HEK293 (cell line): ENCODE measurements at regions not wholly inside any gene's neighbourhood (a gene's known extent, or its start where the extent isn't known, plus 50 kb on each side); places are given as distances from the start of the nearest gene placed in this dataset.

Source experiments
- CTCF ChIA-PET: fragments of 350-600 bp; formaldehyde crosslinking; extraction: SDS; loops from one replicate; lab custom pipeline; 2021; ENCODE audit warnings: antibody characterized with exemption; lab: Yijun Ruan, JAX
- POLR2A ChIA-PET: fragments of 300-600 bp; formaldehyde crosslinking; extraction: SDS; loops from one replicate; lab custom pipeline; 2020; ENCODE audit warnings: antibody characterized with exemption, inconsistent platforms; lab: Yijun Ruan, JAX
- H3K27ac ChIP-seq: fragments of 200-500 bp; sonication (Bioruptor generic); 2 replicates; pipeline ENCODE4 v1.5.1; 2014; ENCODE audit warnings: low read depth, low read length, control low read depth, inconsistent platforms; ENCODE audit errors: extremely low read depth
- H3K36me3 ChIP-seq, 2 experiments: fragments of 200-500 bp in 1 of 2; sonication (Bioruptor generic) in 1 of 2; 1 replicate in 1 of 2; 2 replicates in 1 of 2; pipeline ENCODE4 v1.5.1; 2014 to 2017; ENCODE audit warnings: inconsistent platforms in 2 of 2, low read length in 2 of 2; ENCODE audit not compliant: control insufficient read depth in 2 of 2, insufficient read depth in 1 of 2
- H3K4me1 ChIP-seq: fragments of 200-500 bp; sonication (Bioruptor generic); 2 replicates; pipeline ENCODE4 v1.5.1; 2014; ENCODE audit warnings: mild to moderate bottlenecking, low read length, inconsistent platforms; ENCODE audit not compliant: control insufficient read depth, insufficient read depth
- H3K4me3 ChIP-seq: 2 replicates; pipeline ENCODE4 v1.5.1; 2011; ENCODE audit warnings: low read depth, mild to moderate bottlenecking, control low read depth, low read length, moderate library complexity
- H3K9me3 ChIP-seq: fragments of 200-500 bp; sonication (Bioruptor generic); 2 replicates; pipeline ENCODE4 v1.5.1; 2014; ENCODE audit warnings: low read depth, low read length, inconsistent platforms; ENCODE audit not compliant: control insufficient read depth, insufficient read depth
- MYNN ChIP-seq: fragments of 450-650 bp; formaldehyde crosslinking; IDR thresholded peaks from 2 replicates; pipeline ENCODE4 v1.5.1; 2016; ENCODE audit warnings: missing biosample characterization, missing genetic modification characterization, borderline replicate concordance
- REST ChIP-seq: fragments of 450-650 bp; formaldehyde crosslinking; IDR thresholded peaks from 2 replicates; pipeline ENCODE4 v1.5.1; 2016; ENCODE audit warnings: missing biosample characterization, missing genetic modification characterization
- ZBTB11 ChIP-seq: fragments of 450-650 bp; formaldehyde crosslinking; conservative IDR thresholded peaks from 2 replicates; pipeline ENCODE4 v1.5.1; 2016; ENCODE audit warnings: low read depth, missing biosample characterization, missing genetic modification characterization
- ZBTB48 ChIP-seq: fragments of 450-650 bp; formaldehyde crosslinking; IDR thresholded peaks from 2 replicates; pipeline ENCODE4 v1.5.1; 2016; ENCODE audit warnings: missing biosample characterization, missing genetic modification characterization
- ZBTB7A ChIP-seq: fragments of 450-650 bp; formaldehyde crosslinking; IDR thresholded peaks from 2 replicates; pipeline ENCODE4 v1.5.1; 2016; ENCODE audit warnings: low read depth, missing biosample characterization, missing genetic modification characterization
- ZFP37 ChIP-seq: fragments of 450-650 bp; formaldehyde crosslinking; IDR thresholded peaks from 2 replicates; pipeline ENCODE4 v1.5.1; 2016; ENCODE audit warnings: missing biosample characterization, missing genetic modification characterization
- ZNF10 ChIP-seq: fragments of 450-650 bp; formaldehyde crosslinking; IDR thresholded peaks from 2 replicates; pipeline ENCODE4 v1.5.1; 2017; ENCODE audit warnings: missing biosample characterization, missing genetic modification characterization
- ZNF132 ChIP-seq: fragments of 450-650 bp; formaldehyde crosslinking; IDR thresholded peaks from 2 replicates; pipeline ENCODE4 v1.5.1; 2017; ENCODE audit warnings: missing biosample characterization, missing genetic modification characterization, borderline replicate concordance
- ZNF248 ChIP-seq: fragments of 450-650 bp; formaldehyde crosslinking; IDR thresholded peaks from 2 replicates; pipeline ENCODE4 v1.5.1; 2017; ENCODE audit warnings: missing biosample characterization, missing genetic modification characterization
- ZNF404 ChIP-seq: fragments of 450-650 bp; formaldehyde crosslinking; IDR thresholded peaks from 2 replicates; pipeline ENCODE4 v1.5.1; 2017; ENCODE audit warnings: missing biosample characterization, missing genetic modification characterization
- ZNF416 ChIP-seq: fragments of 450-650 bp; formaldehyde crosslinking; IDR thresholded peaks from 2 replicates; pipeline ENCODE4 v1.5.1; 2016; ENCODE audit warnings: missing biosample characterization, missing genetic modification characterization
- ZNF449 ChIP-seq: fragments of 450-650 bp; formaldehyde crosslinking; IDR thresholded peaks from 2 replicates; pipeline ENCODE4 v1.5.1; 2017; ENCODE audit warnings: missing biosample characterization, mild to moderate bottlenecking, missing genetic modification characterization, moderate library complexity
- ZNF473 ChIP-seq: fragments of 450-650 bp; formaldehyde crosslinking; IDR thresholded peaks from 2 replicates; pipeline ENCODE4 v1.5.1; 2017; ENCODE audit warnings: missing biosample characterization, missing genetic modification characterization
- ZNF530 ChIP-seq: fragments of 450-650 bp; formaldehyde crosslinking; IDR thresholded peaks from 2 replicates; pipeline ENCODE4 v1.5.1; 2016; ENCODE audit warnings: low read depth, missing biosample characterization, missing genetic modification characterization
- ZNF560 ChIP-seq: fragments of 450-650 bp; formaldehyde crosslinking; IDR thresholded peaks from 2 replicates; pipeline ENCODE4 v1.5.1; 2017; ENCODE audit warnings: missing biosample characterization, missing genetic modification characterization, borderline replicate concordance
- ZNF777 ChIP-seq: fragments of 450-650 bp; formaldehyde crosslinking; IDR thresholded peaks from 2 replicates; pipeline ENCODE4 v1.5.1; 2017; ENCODE audit warnings: missing biosample characterization, missing genetic modification characterization, borderline replicate concordance
- ZNF830 ChIP-seq: fragments of 450-650 bp; IDR thresholded peaks from 2 replicates; pipeline ENCODE4 v1.5.0; 2018; ENCODE audit warnings: missing biosample characterization, missing genetic modification characterization, low read depth, mild to moderate bottlenecking, moderate library complexity
- ZSCAN23 ChIP-seq: fragments of 450-650 bp; formaldehyde crosslinking; IDR thresholded peaks from 2 replicates; pipeline ENCODE4 v1.5.1; 2016; ENCODE audit warnings: missing biosample characterization, missing genetic modification characterization
- TF ChIP-seq, protein P1 (sequence below): fragments of 450-650 bp; formaldehyde crosslinking; IDR thresholded peaks from 2 replicates; pipeline ENCODE4 v1.5.1; 2016; ENCODE audit warnings: missing biosample characterization, missing genetic modification characterization, low read depth
- TF ChIP-seq, protein P2 (sequence below): fragments of 450-650 bp; formaldehyde crosslinking; IDR thresholded peaks from 2 replicates; pipeline ENCODE4 v1.5.1; 2016; ENCODE audit warnings: missing biosample characterization, missing genetic modification characterization

- H3K4me3 ChIP-seq = no peak overlapping the region
- ChIA-PET POLR2A (no interaction called here), CTCF (no interaction called here)
- H3K36me3 ChIP-seq = no peaks in the 10 kb centered on the region
- no peak overlapping the region for H3K27ac ChIP-seq
- no peaks in the 10 kb centered on the region for H3K9me3 ChIP-seq
- H3K4me1 ChIP-seq = no peaks in the 10 kb centered on the region
- no peak for TF ChIP-seq ZBTB7A (tag by site-specific recombination)
- no peak for TF ChIP-seq ZNF416 (tag by site-specific recombination)
- TF ChIP-seq ZSCAN23 = no peak
Measured at GRCh38 chr3:7874116-7874515, 627.5 kb upstream of the LMCD1 start.

DNA sequence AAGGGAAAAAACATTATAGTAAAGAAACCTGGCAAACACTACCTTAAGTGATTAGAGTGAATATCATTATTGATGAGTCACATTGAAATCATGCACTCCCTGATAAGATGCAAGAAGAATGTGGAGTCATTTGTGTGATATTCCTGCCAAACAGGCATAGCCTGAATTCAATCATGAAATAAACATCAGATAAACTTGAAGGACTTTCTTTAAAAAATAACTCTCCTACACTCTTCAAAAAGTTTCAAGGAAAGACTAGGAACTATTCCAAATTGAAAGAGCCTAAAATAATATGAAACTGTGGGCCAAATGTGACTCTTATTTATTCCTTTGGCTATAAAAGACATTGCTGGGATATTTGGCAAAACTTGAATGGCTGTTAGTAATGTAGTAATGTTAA, 625.7 kb upstream of the LMCD1 start:
- CTCF ChIA-PET = no interaction called here
- TF ChIP-seq ZBTB48 (tag by site-specific recombination) = no peak
- no peak for TF ChIP-seq ZNF530
- no peak for TF ChIP-seq ZNF10 (tag by site-specific recombination)
- TF ChIP-seq ZNF248 = no peak
- no peak for TF ChIP-seq ZFP37 (tag by site-specific recombination)
- TF ChIP-seq, protein P1, sequence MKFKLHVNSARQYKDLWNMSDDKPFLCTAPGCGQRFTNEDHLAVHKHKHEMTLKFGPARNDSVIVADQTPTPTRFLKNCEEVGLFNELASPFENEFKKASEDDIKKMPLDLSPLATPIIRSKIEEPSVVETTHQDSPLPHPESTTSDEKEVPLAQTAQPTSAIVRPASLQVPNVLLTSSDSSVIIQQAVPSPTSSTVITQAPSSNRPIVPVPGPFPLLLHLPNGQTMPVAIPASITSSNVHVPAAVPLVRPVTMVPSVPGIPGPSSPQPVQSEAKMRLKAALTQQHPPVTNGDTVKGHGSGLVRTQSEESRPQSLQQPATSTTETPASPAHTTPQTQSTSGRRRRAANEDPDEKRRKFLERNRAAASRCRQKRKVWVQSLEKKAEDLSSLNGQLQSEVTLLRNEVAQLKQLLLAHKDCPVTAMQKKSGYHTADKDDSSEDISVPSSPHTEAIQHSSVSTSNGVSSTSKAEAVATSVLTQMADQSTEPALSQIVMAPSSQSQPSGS (tag by site-specific recombination) = no peak
- TF ChIP-seq ZNF777 (tag by site-specific recombination) = no peak
- no peak for TF ChIP-seq ZNF830 (tag by site-specific recombination)
- TF ChIP-seq, protein P2, sequence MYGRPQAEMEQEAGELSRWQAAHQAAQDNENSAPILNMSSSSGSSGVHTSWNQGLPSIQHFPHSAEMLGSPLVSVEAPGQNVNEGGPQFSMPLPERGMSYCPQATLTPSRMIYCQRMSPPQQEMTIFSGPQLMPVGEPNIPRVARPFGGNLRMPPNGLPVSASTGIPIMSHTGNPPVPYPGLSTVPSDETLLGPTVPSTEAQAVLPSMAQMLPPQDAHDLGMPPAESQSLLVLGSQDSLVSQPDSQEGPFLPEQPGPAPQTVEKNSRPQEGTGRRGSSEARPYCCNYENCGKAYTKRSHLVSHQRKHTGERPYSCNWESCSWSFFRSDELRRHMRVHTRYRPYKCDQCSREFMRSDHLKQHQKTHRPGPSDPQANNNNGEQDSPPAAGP = no peak
- no peak for TF ChIP-seq MYNN (tag by site-specific recombination)
- TF ChIP-seq, all 188 proteins: peak for 0
- H3K36me3 ChIP-seq = no peaks in the 10 kb centered on the region
- H3K27ac ChIP-seq = no peak overlapping the region
- no peaks in the 10 kb centered on the region for H3K4me1 ChIP-seq
- POLR2A ChIA-PET = no interaction called here
- no peaks in the 10 kb centered on the region for H3K9me3 ChIP-seq
- no peak overlapping the region for H3K4me3 ChIP-seq

DNA sequence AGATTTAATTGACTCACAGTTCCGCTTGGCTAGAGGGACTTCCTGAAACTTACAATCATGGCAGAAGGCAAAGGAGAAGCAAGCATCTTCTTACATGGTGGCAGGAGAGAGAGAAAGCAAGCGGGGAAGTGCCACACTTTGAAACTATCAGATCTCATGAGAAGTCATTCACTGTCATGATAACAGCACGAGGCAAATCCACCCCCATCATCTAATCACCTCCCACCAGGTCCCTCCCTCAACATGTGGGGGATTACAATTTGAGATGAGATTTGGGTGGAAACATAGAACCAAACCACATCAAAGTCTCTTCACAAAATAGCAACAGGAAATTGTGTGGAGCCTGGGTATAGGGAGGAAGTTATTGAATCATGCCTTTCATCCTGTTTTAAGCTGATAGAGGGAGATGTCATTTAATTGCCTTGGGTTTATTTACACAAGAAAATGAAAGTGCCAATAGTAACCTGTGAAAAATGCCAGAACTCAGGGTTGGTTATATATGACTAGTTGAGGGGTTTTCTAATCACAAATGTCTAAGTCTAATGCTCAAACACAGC, 624.8 kb upstream of the LMCD1 start:
- H3K4me1 ChIP-seq = no peaks in the 10 kb centered on the region
- CTCF ChIA-PET = no interaction called here
- TF ChIP-seq ZNF132 (tag by site-specific recombination) (no peak), ZNF473 (tag by site-specific recombination) (no peak), ZBTB11 (tag by site-specific recombination) (no peak), ZNF404 (tag by site-specific recombination) (no peak), ZNF560 (tag by site-specific recombination) (no peak), ZSCAN23 (no peak), ZNF449 (tag by site-specific recombination) (no peak), REST (no peak)
- TF ChIP-seq, protein P2 = no peak

More for the DNA sequence above, 624.8 kb upstream of the LMCD1 start:
- H3K9me3 ChIP-seq = no peaks in the 10 kb centered on the region
- no peak overlapping the region for H3K27ac ChIP-seq
- H3K36me3 ChIP-seq = no peaks in the 10 kb centered on the region
- POLR2A ChIA-PET = no interaction called here
- no peak overlapping the region for H3K4me3 ChIP-seq
